GM23338 (cell line): ENCODE measurements at regions not wholly inside any gene's neighbourhood (a gene's known extent, or its start where the extent isn't known, plus 50 kb on each side); places are given as distances from the start of the nearest gene placed in this dataset.
"Not testable (repeated sequence)": the region's sequence is repeated elsewhere in the genome, so short reads cannot be mapped to it uniquely, and the experiment has no call there.

Experiments
- CREB1 ChIP-seq: fragments of 250-450 bp; sonication (Bioruptor Pico); IDR thresholded peaks from 2 replicates; pipeline ENCODE4 v1.5.0; 2020; ENCODE audit warnings: low read depth, mild to moderate bottlenecking, moderate library complexity
- CTCF ChIP-seq, 2 experiments: fragments of 200-600 bp in 1 of 2; sonication (generic) in 1 of 2; conservative IDR thresholded peaks; 2 replicates each; pipeline versions ENCODE4 v1.5.1 to v1.6.1; 2016 to 2017; ENCODE audit warnings: antibody characterized with exemption in 2 of 2, low read depth in 2 of 2, mild to moderate bottlenecking in 2 of 2, moderate library complexity in 1 of 2
- ETS1 ChIP-seq: IDR thresholded peaks from 2 replicates; pipeline ENCODE4 v1.6.1; 2016; ENCODE audit warnings: antibody characterized with exemption
- EZH2 ChIP-seq: fragments of 200-600 bp; sonication (generic); IDR thresholded peaks from one replicate; pipeline ENCODE4 v1.8.0; 2017; ENCODE audit warnings: antibody characterized with exemption, mild to moderate bottlenecking, low read depth; ENCODE audit not compliant: unreplicated experiment
- EZH2phosphoT487 ChIP-seq: fragments of 200-600 bp; sonication (generic); IDR thresholded peaks from one replicate; pipeline ENCODE4 v1.8.1; 2018; ENCODE audit warnings: antibody characterized with exemption; ENCODE audit not compliant: unreplicated experiment
- JUNB ChIP-seq: IDR thresholded peaks from one replicate; pipeline ENCODE4 v1.6.1; 2016; ENCODE audit warnings: antibody characterized with exemption; ENCODE audit not compliant: unreplicated experiment
- NANOG ChIP-seq: IDR thresholded peaks from 2 replicates; pipeline ENCODE4 v1.6.1; 2016; ENCODE audit warnings: antibody characterized with exemption, borderline replicate concordance
- POLR2AphosphoS5 ChIP-seq: IDR thresholded peaks from 2 replicates; pipeline ENCODE4 v1.6.1; 2016; ENCODE audit warnings: antibody characterized with exemption, low read depth
- REST ChIP-seq: IDR thresholded peaks from one replicate; pipeline ENCODE4 v1.6.1; 2018; ENCODE audit warnings: antibody characterized with exemption; ENCODE audit not compliant: unreplicated experiment
- STAT1 ChIP-seq: IDR thresholded peaks from one replicate; pipeline ENCODE4 v1.6.1; 2016; ENCODE audit warnings: antibody characterized with exemption; ENCODE audit not compliant: unreplicated experiment
- ZNF114 ChIP-seq: fragments of 250-450 bp; sonication (Bioruptor Pico); IDR thresholded peaks from 2 replicates; pipeline ENCODE4 v1.5.0; 2020; ENCODE audit warnings: mild to moderate bottlenecking, moderate library complexity
- ZNF331 ChIP-seq: fragments of 250-450 bp; sonication (Bioruptor Pico); IDR thresholded peaks from 2 replicates; pipeline ENCODE4 v1.5.0; 2020; ENCODE audit warnings: low read depth, mild to moderate bottlenecking, moderate library complexity

DNA sequence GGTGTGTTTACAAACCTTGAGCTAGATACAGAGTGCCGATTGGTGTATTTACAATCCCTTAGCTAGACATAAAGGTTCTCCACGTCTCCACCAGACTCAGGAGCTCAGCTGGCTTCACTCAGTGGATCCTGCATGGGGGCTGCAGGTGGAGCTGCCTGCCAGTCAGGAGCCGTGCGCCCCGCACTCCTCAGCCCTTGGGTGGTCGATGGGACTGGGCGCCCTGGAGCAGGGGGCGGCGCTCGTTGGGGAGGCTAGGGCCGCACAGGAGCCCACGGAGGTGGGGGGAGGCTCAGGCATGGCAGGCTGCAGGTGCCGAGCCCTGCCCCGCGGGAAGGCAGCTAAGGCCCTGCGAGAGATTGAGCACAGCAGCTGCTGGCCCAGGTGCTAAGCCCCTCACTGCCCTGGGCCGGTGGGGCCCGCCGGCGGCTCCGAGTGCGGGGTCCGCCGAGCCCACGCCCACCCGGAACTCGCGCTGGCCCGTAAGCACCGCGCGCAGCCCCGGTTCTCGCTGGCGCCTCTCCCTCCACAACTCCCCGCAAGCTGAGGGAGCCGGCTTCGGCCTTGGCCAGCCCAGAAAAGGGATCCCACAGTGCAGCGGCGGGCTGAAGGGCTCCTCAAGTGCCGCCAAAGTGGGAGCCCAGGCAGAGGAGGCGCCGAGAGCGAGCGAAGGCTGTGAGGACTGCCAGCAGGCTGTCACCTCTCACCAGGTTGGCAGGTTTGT lies 285.5 kb upstream of the CNTN3 start:
- TF ChIP-seq EZH2; CTCF (conservative IDR thresholded peaks at IDR 0.05; ENCODE audit: low read depth in 2 of 2); POLR2AphosphoS5; ZNF114 (CRISPR knock-in tag); JUNB; EZH2phosphoT487; REST; CREB1 (CRISPR knock-in tag); ETS1; NANOG; STAT1; ZNF331 (CRISPR knock-in tag): not testable (repeated sequence)
